ENCODE measurements at regions not wholly inside any gene's neighbourhood (a gene's known extent, or its start where the extent isn't known, plus 50 kb on each side); places are given as distances from the start of the nearest gene placed in this dataset.
"Not testable (repeated sequence)": the region's sequence is repeated elsewhere in the genome, so short reads cannot be mapped to it uniquely, and the experiment has no call there.

DNA sequence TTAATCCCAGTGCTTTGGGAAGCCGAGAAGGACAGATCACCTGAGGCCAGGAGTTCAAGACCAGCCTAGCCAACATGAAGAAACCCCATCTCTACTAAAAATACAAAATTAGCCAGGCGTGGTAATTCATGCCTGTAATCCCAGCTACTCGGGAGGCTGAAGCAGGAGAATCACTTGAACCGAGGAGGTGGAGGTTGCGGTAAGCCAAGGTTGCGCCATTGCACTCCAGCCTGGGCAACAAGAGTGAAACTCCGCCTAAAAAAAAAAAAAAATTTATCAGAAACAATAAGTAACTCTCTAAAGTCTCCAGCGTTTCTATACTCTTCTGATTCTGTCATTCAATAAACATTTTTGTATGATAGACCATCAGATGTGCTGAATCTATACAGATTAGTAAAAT lies 55.7 kb upstream of the FNDC3B start:
- TF ChIP-seq, protein P1, sequence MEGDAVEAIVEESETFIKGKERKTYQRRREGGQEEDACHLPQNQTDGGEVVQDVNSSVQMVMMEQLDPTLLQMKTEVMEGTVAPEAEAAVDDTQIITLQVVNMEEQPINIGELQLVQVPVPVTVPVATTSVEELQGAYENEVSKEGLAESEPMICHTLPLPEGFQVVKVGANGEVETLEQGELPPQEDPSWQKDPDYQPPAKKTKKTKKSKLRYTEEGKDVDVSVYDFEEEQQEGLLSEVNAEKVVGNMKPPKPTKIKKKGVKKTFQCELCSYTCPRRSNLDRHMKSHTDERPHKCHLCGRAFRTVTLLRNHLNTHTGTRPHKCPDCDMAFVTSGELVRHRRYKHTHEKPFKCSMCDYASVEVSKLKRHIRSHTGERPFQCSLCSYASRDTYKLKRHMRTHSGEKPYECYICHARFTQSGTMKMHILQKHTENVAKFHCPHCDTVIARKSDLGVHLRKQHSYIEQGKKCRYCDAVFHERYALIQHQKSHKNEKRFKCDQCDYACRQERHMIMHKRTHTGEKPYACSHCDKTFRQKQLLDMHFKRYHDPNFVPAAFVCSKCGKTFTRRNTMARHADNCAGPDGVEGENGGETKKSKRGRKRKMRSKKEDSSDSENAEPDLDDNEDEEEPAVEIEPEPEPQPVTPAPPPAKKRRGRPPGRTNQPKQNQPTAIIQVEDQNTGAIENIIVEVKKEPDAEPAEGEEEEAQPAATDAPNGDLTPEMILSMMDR (IDR thresholded peaks at IDR 0.05), result not testable (repeated sequence)
- not testable (repeated sequence) for TF ChIP-seq POLR2A, POLR2AphosphoS5 (IDR thresholded peaks at IDR 0.05)
